WI38 (cell line): ENCODE measurements at regions not wholly inside any gene's neighbourhood (a gene's known extent, or its start where the extent isn't known, plus 50 kb on each side); places are given as distances from the start of the nearest gene placed in this dataset.

ENCODE experiments used
- H3K4me3 ChIP-seq: 2 replicates; pipeline ENCODE4 v1.5.1; 2011; ENCODE audit warnings: low read depth, mild to moderate bottlenecking, control low read depth, low read length
- CTCF ChIP-seq: IDR thresholded peaks from 2 replicates; pipeline ENCODE4 v1.5.1; 2012; ENCODE audit warnings: low read depth, mild to moderate bottlenecking, control low read depth, low read length

DNA sequence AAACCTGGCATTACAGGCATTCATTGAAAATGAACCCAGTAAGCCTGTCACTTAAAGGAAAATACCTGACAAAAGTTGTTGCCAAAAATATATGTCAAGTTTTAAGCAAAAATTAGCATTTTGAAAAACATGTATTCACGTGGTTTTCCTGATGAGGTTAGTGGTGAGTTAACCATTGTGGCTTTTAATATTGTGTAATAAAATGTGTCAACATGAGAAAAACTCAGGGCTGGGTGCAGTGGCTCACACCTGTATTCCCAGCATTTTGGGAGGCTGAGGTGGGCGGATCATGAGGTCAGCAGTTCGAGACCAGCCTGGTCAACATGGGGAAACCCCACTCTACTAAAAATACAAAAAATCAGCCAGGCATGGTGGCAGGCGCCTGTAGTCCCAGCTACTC, 731.4 kb downstream of the KCNT2 start:
- no peak for TF ChIP-seq CTCF
- H3K4me3 ChIP-seq = no peak overlapping the region

- no peak for TF ChIP-seq CTCF
- no peak overlapping the region for H3K4me3 ChIP-seq
Measured at GRCh38 chr1:195872376-195872775, 735.9 kb downstream of the KCNT2 start.

DNA sequence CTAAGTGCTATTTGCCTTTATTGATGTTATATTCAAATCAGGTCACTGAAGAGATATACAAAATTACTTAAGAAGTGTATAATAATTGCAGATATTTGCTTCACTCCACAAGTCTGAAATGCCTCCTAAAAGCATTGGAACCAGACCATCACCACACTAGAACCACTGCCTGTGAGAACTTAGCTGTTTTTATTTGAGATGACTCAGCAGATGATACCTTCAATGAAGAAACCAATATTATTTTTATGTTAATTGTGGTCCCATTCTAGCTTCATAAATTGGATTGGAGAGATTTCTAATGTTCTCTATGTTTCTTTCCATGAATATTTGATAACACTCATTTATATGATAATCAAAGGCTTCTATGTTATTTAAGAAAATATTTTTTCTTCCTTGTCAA, 740.6 kb downstream of the KCNT2 start:
- no peak overlapping the region for H3K4me3 ChIP-seq
- no peak for TF ChIP-seq CTCF

DNA sequence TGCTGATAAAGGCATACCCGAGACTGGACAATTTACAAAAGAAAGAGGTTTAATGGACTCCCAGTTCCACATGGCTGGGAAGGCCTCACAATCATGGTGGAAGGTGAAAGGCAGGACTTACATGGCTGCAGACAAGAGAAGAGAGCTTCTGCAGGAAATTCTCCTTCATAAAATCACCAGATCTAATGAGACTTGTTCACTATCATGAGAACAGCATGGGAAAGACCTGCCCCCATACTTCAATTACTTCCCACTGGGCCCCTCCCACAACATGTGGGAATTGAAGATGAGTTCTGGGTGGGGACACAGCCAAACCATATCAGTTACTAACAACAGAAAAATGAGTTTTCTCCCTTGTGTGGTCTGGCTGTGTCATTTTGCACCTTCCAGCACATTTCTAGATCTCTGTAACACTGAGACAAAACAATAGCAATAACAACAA, 741.4 kb downstream of the KCNT2 start:
- no peak for TF ChIP-seq CTCF
- no peak overlapping the region for H3K4me3 ChIP-seq

DNA sequence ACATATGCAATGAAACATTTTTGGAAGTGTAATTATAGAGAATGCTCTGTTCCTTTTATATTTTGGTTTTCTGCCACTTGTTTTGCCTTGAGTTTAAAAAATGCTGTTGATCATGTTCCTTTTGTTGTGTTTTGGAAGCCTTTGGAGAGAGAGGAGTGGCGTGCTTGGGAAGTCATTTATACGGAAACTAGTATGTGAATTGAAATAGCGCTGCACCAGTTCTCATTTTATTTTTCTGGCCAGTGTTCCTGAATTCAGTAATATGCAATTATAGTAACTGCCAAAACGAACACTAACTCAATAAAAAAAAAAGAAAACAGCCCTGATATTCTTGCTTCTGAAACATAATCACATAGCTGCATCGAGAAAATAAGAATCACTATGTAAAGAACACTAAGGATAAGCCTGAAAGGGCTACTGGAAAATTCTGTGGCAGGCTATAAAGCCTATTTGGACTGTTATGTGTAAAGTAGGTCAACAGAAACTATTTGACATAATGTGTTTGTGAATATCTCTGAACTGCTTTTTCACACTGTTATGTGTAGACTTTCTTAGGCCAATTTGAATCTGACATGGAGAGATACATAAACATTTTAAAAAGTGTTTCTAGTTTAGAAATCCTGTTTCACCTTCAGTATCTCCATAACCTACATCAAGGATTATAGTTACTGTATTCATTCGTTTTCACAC, 742.0 kb downstream of the KCNT2 start:
- H3K4me3 ChIP-seq = no peak overlapping the region
- TF ChIP-seq CTCF = no peak

DNA sequence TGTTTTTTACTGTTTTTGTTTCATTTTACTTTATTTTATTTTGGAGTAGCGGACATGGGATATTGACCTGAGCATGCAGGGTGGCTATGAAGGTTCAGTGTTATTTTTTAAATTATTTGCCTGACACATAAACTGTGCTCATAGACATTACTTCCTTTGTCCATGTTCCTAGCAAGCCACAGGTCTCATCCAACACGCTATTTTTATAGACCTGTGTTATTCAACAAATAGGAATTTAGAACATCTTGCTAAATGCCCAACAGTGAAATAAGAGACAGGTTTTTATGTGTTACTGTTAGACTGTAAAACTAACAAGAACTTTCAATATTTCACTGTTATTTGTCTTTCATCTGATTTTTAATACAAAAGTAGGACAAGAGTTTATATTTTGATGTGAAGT, 756.4 kb downstream of the KCNT2 start:
- no peak overlapping the region for H3K4me3 ChIP-seq
- no peak for TF ChIP-seq CTCF

DNA sequence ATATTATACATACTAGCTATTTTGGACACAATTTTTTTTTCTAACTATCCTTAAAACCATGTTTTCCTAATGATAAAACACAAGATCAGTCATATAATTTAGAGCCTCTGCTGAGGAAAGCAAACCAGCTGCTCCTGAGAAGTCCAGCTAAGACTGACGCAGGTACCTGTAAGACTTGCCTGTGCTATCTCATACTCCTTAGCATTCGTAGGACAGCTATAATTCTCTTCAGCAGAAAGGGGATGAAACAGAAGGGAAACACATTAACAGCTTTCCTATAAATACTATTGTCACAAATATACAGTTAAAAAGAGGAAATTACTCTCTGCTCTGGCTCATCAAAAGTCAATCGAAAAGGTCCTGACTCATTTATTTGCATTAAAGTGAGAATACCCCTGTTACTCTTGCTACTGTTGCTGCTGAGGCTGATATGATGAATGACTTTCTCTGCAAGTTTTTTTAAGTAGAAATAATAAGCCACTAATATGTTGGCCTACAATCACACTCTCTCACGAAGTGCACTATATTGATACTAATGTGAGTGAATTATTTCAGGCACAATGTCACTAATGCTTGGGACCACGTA, 757.1 kb downstream of the KCNT2 start:
- TF ChIP-seq CTCF = no peak
- no peak overlapping the region for H3K4me3 ChIP-seq
